ENCODE measurements at regions not wholly inside any gene's neighbourhood (a gene's known extent, or its start where the extent isn't known, plus 50 kb on each side); places are given as distances from the start of the nearest gene placed in this dataset.

DNA sequence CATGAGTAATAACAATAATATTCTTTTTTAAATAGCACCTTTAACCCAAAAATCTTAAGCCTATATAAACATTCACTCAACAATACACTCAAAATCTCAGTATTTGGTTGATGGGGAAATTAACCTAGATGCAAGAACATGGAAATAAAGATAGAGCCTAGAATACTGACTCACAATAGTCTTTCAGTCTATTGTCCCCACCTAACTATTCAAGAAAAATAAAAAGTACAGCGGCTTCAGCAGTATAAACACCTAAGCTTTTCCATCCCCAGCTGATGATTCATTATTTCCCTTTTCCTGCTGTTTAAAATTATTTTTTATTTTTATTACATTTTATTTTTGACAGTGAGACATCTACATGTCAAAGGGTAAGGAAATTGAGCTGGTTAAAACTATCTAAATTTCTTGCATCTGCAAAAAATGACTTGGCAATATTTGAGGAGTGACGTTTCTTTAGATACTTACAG lies 201.4 kb downstream of the FZD1 start:
- TF ChIP-seq, protein P1, sequence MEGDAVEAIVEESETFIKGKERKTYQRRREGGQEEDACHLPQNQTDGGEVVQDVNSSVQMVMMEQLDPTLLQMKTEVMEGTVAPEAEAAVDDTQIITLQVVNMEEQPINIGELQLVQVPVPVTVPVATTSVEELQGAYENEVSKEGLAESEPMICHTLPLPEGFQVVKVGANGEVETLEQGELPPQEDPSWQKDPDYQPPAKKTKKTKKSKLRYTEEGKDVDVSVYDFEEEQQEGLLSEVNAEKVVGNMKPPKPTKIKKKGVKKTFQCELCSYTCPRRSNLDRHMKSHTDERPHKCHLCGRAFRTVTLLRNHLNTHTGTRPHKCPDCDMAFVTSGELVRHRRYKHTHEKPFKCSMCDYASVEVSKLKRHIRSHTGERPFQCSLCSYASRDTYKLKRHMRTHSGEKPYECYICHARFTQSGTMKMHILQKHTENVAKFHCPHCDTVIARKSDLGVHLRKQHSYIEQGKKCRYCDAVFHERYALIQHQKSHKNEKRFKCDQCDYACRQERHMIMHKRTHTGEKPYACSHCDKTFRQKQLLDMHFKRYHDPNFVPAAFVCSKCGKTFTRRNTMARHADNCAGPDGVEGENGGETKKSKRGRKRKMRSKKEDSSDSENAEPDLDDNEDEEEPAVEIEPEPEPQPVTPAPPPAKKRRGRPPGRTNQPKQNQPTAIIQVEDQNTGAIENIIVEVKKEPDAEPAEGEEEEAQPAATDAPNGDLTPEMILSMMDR (IDR thresholded peaks at IDR 0.05; ENCODE audit: low read depth, low read length, poor library complexity, severe bottlenecking) = no peak
- TF ChIP-seq EZH2phosphoT487 (IDR thresholded peaks at IDR 0.05; ENCODE audit: borderline replicate concordance, low read length) = no peak

All from DOHH2 (cell line).